Activated CD8-positive, alpha-beta memory T cell treated with anti-CD3 and anti-CD28 coated beads, Interleukin-2, amount 10 ng/mL, durations not matched to agents 7 days and 5 days (primary cell): ENCODE measurements at regions not wholly inside any gene's neighbourhood (a gene's known extent, or its start where the extent isn't known, plus 50 kb on each side); places are given as distances from the start of the nearest gene placed in this dataset.

ENCODE experiments used
- ATAC-seq: fragments of 150-1000 bp; cut with Tn5 transposase; one replicate; pipeline ENCODE4 v1.10.0; 2021; ENCODE audit warnings: moderate library complexity
- CTCF ChIA-PET: fragments of 350-600 bp; sonication (Branson Sonifier 250); formaldehyde crosslinking; loops from one replicate; lab custom pipeline; 2021; ENCODE audit warnings: antibody characterized with exemption; lab: Charles Lee
- DNase-seq: peaks from one replicate; pipeline ENCODE4 v3.0.0-alpha.2; 2020
- H3K27ac Mint-ChIP-seq: one replicate; pipeline ENCODE4 v1.8.0; 2021; ENCODE audit warnings: mild to moderate bottlenecking, mixed read lengths
- H3K27me3 Mint-ChIP-seq: one replicate; pipeline ENCODE4 v1.8.0; 2021; ENCODE audit warnings: mixed read lengths
- H3K36me3 Mint-ChIP-seq: one replicate; pipeline ENCODE4 v1.8.0; 2021; ENCODE audit warnings: mild to moderate bottlenecking, mixed read lengths
- H3K4me1 Mint-ChIP-seq: one replicate; pipeline ENCODE4 v1.8.0; 2021; ENCODE audit warnings: mixed read lengths
- H3K4me3 Mint-ChIP-seq: one replicate; pipeline ENCODE4 v1.8.0; 2021; ENCODE audit warnings: mild to moderate bottlenecking, moderate library complexity, mixed read lengths
- H3K9me3 Mint-ChIP-seq: one replicate; pipeline ENCODE4 v1.8.0; 2022; ENCODE audit warnings: low read depth, mixed read lengths

GRCh38 chr1:112040891-112041740 lies 51.6 kb upstream of the KCND3 start:
- CTCF ChIA-PET, result no interaction called here
- no peak overlapping the region for H3K27ac Mint-ChIP-seq
- no peaks in the 10 kb centered on the region for H3K36me3 Mint-ChIP-seq
- no peak overlapping the region for H3K4me3 Mint-ChIP-seq
- ATAC-seq, result no peak
- H3K9me3 Mint-ChIP-seq, result no peaks in the 10 kb centered on the region
- no peak for DNase-seq
- peaks cover 23% of the 10 kb centered on the region for H3K27me3 Mint-ChIP-seq
- H3K4me1 Mint-ChIP-seq, result no peaks in the 10 kb centered on the region

DNA sequence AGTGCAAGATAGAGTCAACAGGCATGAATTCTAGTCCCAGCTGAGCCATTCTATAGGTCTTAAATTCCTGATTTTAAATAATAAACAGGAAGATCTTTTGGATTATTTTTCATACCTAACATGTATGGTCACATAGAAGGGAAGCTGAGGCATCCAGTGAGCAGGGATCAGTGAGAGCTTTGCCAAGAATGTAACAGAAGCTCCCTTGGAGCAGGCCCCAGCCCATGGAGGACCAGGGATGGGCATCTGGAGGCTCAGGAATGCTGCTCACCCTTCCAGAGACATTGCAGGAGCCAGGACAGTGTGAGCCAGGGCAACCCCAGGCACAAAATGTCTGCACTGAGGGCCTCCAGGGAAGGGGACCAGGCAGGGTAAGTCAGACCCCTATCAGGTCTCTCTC lies 54.4 kb upstream of the KCND3 start:
- no peak for DNase-seq
- no peaks in the 10 kb centered on the region for H3K9me3 Mint-ChIP-seq
- H3K4me1 Mint-ChIP-seq, result no peaks in the 10 kb centered on the region
- H3K36me3 Mint-ChIP-seq, result no peaks in the 10 kb centered on the region
- CTCF ChIA-PET, result no interaction called here
- H3K4me3 Mint-ChIP-seq, result no peak overlapping the region
- no peak for ATAC-seq
- H3K27me3 Mint-ChIP-seq, result peaks cover 19% of the 10 kb centered on the region
- H3K27ac Mint-ChIP-seq, result no peak overlapping the region

DNA sequence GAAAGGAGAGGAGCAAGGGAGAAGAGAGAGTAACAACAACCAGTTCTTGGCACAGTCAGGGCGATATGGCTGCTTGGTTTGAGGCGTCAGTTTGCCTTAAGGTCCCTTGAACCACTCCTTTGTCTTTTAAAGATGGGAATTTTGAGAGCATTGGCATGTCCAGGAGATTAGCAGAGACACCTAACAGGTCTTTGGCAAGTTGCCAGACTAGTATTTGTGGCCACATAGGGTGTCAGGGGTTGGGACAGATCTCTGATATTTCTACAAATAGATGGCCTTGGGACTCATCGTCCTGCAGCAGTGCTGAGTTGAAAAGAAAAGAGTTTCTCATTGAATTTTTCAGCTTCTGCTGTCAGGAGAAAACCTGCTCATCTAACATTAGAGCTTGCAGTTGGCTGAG lies 55.3 kb upstream of the KCND3 start:
- Mint-ChIP-seq H3K9me3 (no peaks in the 10 kb centered on the region), H3K36me3 (no peaks in the 10 kb centered on the region), H3K27ac (no peak overlapping the region), H3K4me1 (no peaks in the 10 kb centered on the region), H3K4me3 (no peak overlapping the region), H3K27me3 (peaks cover 19% of the 10 kb centered on the region)
- ATAC-seq (no peak), DNase-seq (no peak)
- CTCF ChIA-PET, result no interaction called here

GRCh38 chr1:112046630-112047029 lies 57.2 kb upstream of the KCND3 start:
- no peak overlapping the region for H3K4me3 Mint-ChIP-seq
- ATAC-seq, result no peak
- peaks cover 26% of the 10 kb centered on the region for H3K27me3 Mint-ChIP-seq
- no peak for DNase-seq
- CTCF ChIA-PET, result no interaction called here
- H3K9me3 Mint-ChIP-seq, result no peaks in the 10 kb centered on the region
- no peaks in the 10 kb centered on the region for H3K4me1 Mint-ChIP-seq
- no peak overlapping the region for H3K27ac Mint-ChIP-seq
- H3K36me3 Mint-ChIP-seq, result no peaks in the 10 kb centered on the region

GRCh38 chr1:112048421-112048820 lies 59.0 kb upstream of the KCND3 start:
- Mint-ChIP-seq H3K27ac (no peak overlapping the region), H3K9me3 (no peaks in the 10 kb centered on the region), H3K27me3 (peaks cover 18% of the 10 kb centered on the region), H3K4me1 (no peaks in the 10 kb centered on the region), H3K4me3 (no peak overlapping the region), H3K36me3 (no peaks in the 10 kb centered on the region)
- ATAC-seq (no peak), DNase-seq (no peak)
- CTCF ChIA-PET, result no interaction called here

GRCh38 chr1:112054510-112054909 lies 65.0 kb upstream of the KCND3 start:
- peaks cover 16% of the 10 kb centered on the region for H3K27me3 Mint-ChIP-seq

GRCh38 chr1:112056354-112056753 lies 66.9 kb upstream of the KCND3 start:
- ATAC-seq, result no peak
- Mint-ChIP-seq H3K36me3 (no peaks in the 10 kb centered on the region), H3K4me1 (no peaks in the 10 kb centered on the region), H3K4me3 (no peak overlapping the region), H3K27me3 (peaks cover 8% of the 10 kb centered on the region), H3K27ac (no peak overlapping the region), H3K9me3 (no peaks in the 10 kb centered on the region)
- CTCF ChIA-PET, result no interaction called here
- DNase-seq, result no peak

More at GRCh38 chr1:112054510-112054909, 65.0 kb upstream of the KCND3 start:
- no peak for DNase-seq
- Mint-ChIP-seq H3K36me3 (no peaks in the 10 kb centered on the region), H3K4me3 (no peak overlapping the region), H3K4me1 (no peaks in the 10 kb centered on the region), H3K9me3 (no peaks in the 10 kb centered on the region), H3K27ac (no peak overlapping the region)
- CTCF ChIA-PET, result no interaction called here
- no peak for ATAC-seq

DNA sequence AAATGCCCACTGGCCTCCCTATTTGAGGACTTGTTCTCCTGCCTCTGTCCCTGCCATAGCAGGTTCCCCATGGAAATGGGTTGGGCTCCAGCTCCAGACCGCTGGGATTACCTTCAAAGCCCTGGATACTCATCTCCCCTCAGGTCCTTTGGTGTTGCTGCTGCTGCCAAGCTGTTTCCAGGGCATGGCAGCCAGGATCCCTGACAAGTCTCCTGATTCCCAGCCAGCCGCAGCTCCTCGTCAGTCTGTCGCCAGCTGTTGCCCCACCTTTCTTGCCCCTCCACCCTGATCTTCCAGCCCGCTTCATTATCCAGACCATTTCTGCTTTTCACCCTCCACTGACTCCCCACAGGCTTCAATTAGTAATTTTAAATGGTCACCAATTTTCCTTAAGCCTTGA lies 68.3 kb upstream of the KCND3 start:
- DNase-seq (no peak), ATAC-seq (no peak)
- Mint-ChIP-seq H3K27ac (no peak overlapping the region), H3K27me3 (peaks cover 8% of the 10 kb centered on the region), H3K9me3 (no peaks in the 10 kb centered on the region), H3K4me3 (no peak overlapping the region), H3K36me3 (no peaks in the 10 kb centered on the region), H3K4me1 (no peaks in the 10 kb centered on the region)
- CTCF ChIA-PET, result no interaction called here

GRCh38 chr1:112058815-112059450 lies 69.5 kb upstream of the KCND3 start:
- Mint-ChIP-seq H3K4me3 (no peak overlapping the region), H3K4me1 (no peaks in the 10 kb centered on the region), H3K36me3 (no peaks in the 10 kb centered on the region), H3K9me3 (no peaks in the 10 kb centered on the region), H3K27ac (no peak overlapping the region), H3K27me3 (peaks cover 12% of the 10 kb centered on the region)
- DNase-seq (no peak), ATAC-seq (no peak)
- CTCF ChIA-PET, result no interaction called here

GRCh38 chr1:112059679-112060078 lies 70.2 kb upstream of the KCND3 start:
- no peak overlapping the region for H3K27ac Mint-ChIP-seq
- no peaks in the 10 kb centered on the region for H3K36me3 Mint-ChIP-seq
- no peaks in the 10 kb centered on the region for H3K9me3 Mint-ChIP-seq
- no peak overlapping the region for H3K4me3 Mint-ChIP-seq
- peaks cover 14% of the 10 kb centered on the region for H3K27me3 Mint-ChIP-seq
- ATAC-seq (no peak), DNase-seq (no peak)
- CTCF ChIA-PET, result no interaction called here
- no peaks in the 10 kb centered on the region for H3K4me1 Mint-ChIP-seq

GRCh38 chr1:112060261-112060660 lies 70.8 kb upstream of the KCND3 start:
- CTCF ChIA-PET, result no interaction called here
- H3K4me1 Mint-ChIP-seq, result no peaks in the 10 kb centered on the region
- no peaks in the 10 kb centered on the region for H3K36me3 Mint-ChIP-seq
- H3K9me3 Mint-ChIP-seq, result no peaks in the 10 kb centered on the region
- no peak overlapping the region for H3K4me3 Mint-ChIP-seq
- no peak for ATAC-seq
- peaks cover 18% of the 10 kb centered on the region for H3K27me3 Mint-ChIP-seq
- DNase-seq, result no peak
- H3K27ac Mint-ChIP-seq, result no peak overlapping the region

DNA sequence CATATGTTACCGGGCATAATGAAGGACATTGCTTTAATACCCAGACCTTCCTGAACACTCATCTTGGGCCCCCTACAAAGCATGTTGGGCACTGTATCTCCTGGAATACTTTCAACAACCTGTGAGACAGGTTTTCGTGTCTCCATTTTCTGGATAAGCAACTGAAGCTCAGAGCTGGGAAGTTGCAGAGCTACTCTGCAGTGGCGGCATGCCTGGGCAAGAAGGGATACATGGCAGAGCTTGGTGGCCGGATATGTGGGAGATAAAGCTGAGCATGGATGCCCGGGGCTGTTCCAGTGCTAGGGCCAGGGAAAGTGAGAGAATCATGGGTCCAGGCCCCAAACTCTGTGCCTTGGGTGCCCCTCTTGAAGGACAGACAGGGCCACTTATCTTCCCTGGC lies 71.6 kb upstream of the KCND3 start:
- ATAC-seq, result no peak
- H3K36me3 Mint-ChIP-seq, result no peaks in the 10 kb centered on the region
- DNase-seq, result no peak
- CTCF ChIA-PET, result no interaction called here
- no peaks in the 10 kb centered on the region for H3K4me1 Mint-ChIP-seq
- no peak overlapping the region for H3K27ac Mint-ChIP-seq
- no peaks in the 10 kb centered on the region for H3K9me3 Mint-ChIP-seq
- H3K27me3 Mint-ChIP-seq, result peaks cover 18% of the 10 kb centered on the region
- no peak overlapping the region for H3K4me3 Mint-ChIP-seq

DNA sequence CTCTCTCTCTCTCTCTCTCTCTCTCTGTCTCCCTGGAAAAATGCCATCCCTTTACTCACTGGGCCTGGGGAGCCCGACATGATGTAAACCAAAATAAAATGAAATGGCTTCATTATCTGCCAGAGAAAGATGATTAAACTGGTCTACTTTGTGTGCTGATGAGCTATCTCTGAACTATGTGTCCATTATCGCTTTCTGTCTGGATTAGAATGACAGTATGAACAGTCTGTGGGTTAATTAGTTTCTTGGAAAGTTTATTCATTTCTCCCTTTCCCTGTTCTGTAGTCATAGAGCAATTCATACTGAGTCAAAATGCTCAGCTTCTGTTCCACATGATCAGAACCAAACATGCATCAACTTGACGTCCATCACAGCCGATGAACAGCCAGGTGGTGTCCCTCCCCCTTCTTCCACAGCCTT lies 72.4 kb upstream of the KCND3 start:
- no peaks in the 10 kb centered on the region for H3K4me1 Mint-ChIP-seq
- CTCF ChIA-PET, result no interaction called here
- H3K9me3 Mint-ChIP-seq, result no peaks in the 10 kb centered on the region
- peaks cover 18% of the 10 kb centered on the region for H3K27me3 Mint-ChIP-seq
- no peak for DNase-seq
- ATAC-seq, result no peak
- no peak overlapping the region for H3K27ac Mint-ChIP-seq
- H3K36me3 Mint-ChIP-seq, result no peaks in the 10 kb centered on the region
- H3K4me3 Mint-ChIP-seq, result no peak overlapping the region
